IPS DF 19.7 (cell line): ENCODE measurements at regions not wholly inside any gene's neighbourhood (a gene's known extent, or its start where the extent isn't known, plus 50 kb on each side); places are given as distances from the start of the nearest gene placed in this dataset.
A peak's percentile ranks its signal among the peaks of the same experiment; 100 is the strongest.

ENCODE experiments used
- DNase-seq: peaks from one replicate; pipeline ENCODE4 v3.0.0-alpha.2; 2013; ENCODE audit warnings: low read depth, low spot score

GRCh38 chr6:15038013-15038791 lies 207.7 kb upstream of the JARID2 start:
- peak; percentile 91 for DNase-seq

- no peak for DNase-seq
Measured at GRCh38 chr6:15039136-15039535, 206.7 kb upstream of the JARID2 start.

GRCh38 chr6:15042938-15043337 lies 202.9 kb upstream of the JARID2 start:
- no peak for DNase-seq

- DNase-seq: no peak
Measured at GRCh38 chr6:15044146-15044882, 201.6 kb upstream of the JARID2 start.

- no peak for DNase-seq
Measured at GRCh38 chr6:15044948-15045347, 200.9 kb upstream of the JARID2 start.

GRCh38 chr6:15046751-15047150 lies 199.1 kb upstream of the JARID2 start:
- no peak for DNase-seq

GRCh38 chr6:15048367-15048766 lies 197.5 kb upstream of the JARID2 start:
- DNase-seq: no peak

GRCh38 chr6:15058200-15059061 lies 187.4 kb upstream of the JARID2 start:
- no peak for DNase-seq

GRCh38 chr6:15061180-15061641 lies 184.7 kb upstream of the JARID2 start:
- no peak for DNase-seq

- no peak for DNase-seq
Measured at GRCh38 chr6:15061908-15062515, 183.9 kb upstream of the JARID2 start.

- no peak for DNase-seq
Measured at GRCh38 chr6:15062516-15063252, 183.2 kb upstream of the JARID2 start.

- no peak for DNase-seq
Measured at GRCh38 chr6:15063253-15063853, 182.5 kb upstream of the JARID2 start.

- no peak for DNase-seq
Measured at GRCh38 chr6:15065261-15065989, 180.4 kb upstream of the JARID2 start.

GRCh38 chr6:15066089-15066758 lies 179.6 kb upstream of the JARID2 start:
- no peak for DNase-seq

GRCh38 chr6:15073344-15073789 lies 172.5 kb upstream of the JARID2 start:
- DNase-seq: no peak

GRCh38 chr6:15073883-15074465 lies 171.9 kb upstream of the JARID2 start:
- DNase-seq: no peak

GRCh38 chr6:15074806-15075205 lies 171.1 kb upstream of the JARID2 start:
- DNase-seq: no peak

- DNase-seq: no peak
Measured at GRCh38 chr6:15076565-15076964, 169.3 kb upstream of the JARID2 start.

GRCh38 chr6:15077006-15077405 lies 168.9 kb upstream of the JARID2 start:
- DNase-seq: no peak
